NCI-H82 treated with DMSO at 0.1 percent for 48 hours (cell line): ENCODE measurements at regions not wholly inside any gene's neighbourhood (a gene's known extent, or its start where the extent isn't known, plus 50 kb on each side); places are given as distances from the start of the nearest gene placed in this dataset.
A peak's percentile ranks its signal among the peaks of the same experiment; 100 is the strongest.
"Not testable (repeated sequence)": the region's sequence is repeated elsewhere in the genome, so short reads cannot be mapped to it uniquely, and the experiment has no call there.

Experiments
- DNase-seq: peaks from one replicate; lab custom pipeline; 2025; ENCODE audit not compliant: unreplicated experiment; lab: John Stamatoyannopoulos, UW

GRCh38 chr4:38377195-38377594, 286.8 kb upstream of the KLF3 start:
- no peak for DNase-seq

DNA sequence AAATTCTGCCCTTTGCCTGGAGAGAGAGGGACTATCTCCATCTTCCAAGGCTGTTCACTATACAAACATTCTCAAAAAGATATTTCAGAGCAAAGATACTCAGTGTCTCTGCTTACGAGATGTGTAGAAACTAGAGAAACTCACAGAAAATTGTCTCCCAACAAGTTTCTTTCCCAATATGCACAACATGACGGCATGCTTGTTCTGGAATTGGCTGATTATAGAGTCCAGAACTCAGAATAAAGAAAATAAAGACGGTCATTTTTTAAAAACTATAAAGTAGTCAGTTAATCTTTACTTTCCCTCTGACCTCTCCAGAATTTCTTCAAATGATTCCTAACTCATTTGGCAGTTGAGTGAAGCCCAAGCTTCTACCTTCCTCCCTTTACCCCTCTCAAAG, 285.5 kb upstream of the KLF3 start:
- DNase-seq, result no peak

GRCh38 chr4:38381788-38382187, 282.2 kb upstream of the KLF3 start:
- DNase-seq, result no peak

DNA sequence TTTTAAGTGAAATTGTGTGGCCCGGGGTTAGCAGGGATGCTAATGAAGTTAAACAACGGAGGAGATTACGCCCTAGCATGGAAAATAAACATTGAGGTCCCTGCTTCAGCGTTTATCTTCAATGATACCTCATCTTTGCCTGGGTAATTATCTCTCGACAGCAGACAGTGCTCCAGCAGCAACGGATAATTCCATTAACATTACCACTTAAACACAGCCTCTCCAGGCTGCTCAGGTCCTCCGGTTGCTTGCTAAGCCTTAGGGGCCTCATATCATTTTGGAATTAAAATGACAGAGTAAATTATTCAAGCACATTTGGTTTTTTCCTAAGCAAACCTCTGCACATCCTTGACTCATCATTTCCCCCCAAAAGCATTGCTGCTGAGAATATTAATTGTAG, 281.5 kb upstream of the KLF3 start:
- peak; percentile 7 for DNase-seq

DNA sequence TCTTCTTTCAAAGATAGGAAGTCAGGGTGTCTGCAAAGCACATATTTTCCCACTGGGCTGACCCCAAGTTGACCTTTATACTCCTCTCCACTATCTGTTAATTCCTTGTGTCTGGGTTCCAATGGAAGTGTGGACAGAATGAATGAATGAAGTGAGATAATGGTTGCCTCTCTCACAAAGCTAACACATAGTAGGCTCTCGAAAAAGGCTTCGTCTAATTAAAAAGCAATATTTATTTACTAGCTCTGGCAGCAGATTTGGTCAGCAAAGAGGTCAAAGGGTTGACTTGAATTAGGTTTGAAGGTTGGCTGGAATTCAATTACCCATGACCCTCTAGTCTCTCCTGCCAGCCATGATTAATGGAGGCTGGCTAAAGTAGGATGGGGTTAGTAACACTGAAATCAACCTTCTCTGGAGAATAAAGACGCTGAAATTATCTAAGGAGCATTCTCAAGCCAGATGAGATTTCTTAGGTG, 280.3 kb upstream of the KLF3 start:
- no peak for DNase-seq

DNA sequence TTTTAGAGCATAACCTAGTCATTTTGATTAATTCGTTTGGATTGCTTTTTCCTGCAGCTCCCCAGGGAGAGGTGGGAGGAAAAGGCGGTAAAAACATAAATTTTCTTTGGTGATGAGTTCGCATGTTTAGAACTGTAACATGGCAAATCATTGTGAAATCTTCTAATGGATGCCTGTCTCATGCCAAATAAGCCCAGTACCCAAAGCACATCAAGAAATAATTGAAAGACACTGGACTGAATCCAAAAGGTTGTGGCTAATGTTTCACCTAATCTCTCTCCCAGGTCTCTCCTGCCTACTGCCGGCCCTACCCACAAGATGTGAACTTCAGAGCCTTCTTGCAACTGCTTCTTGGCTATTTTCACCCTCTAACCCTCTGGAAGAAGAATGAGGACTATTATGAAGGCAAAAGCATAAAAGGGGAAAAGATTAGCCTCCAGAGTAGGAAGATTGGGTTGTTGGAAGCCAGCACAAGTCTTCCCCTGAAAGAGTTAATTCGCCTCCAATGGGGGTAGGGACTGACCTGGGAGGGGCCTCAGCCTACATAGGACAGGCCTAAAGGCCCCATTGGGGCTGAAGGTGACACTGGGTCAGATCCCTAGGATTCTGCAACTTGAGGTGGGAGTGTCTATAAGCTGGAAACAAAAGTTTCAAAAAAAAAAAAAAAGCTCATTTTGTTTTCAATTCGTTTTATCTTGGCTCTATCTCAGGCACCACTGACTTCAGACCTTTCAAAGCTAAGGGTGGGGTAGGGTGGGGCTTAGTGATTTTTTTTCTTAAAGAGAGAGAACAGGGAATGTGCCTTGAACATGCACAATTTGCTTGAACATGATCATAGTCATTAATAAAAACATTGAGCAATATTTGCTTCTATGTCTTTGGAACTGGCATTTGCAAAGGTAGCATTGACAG, 278.6 kb upstream of the KLF3 start:
- DNase-seq, result no peak

DNA sequence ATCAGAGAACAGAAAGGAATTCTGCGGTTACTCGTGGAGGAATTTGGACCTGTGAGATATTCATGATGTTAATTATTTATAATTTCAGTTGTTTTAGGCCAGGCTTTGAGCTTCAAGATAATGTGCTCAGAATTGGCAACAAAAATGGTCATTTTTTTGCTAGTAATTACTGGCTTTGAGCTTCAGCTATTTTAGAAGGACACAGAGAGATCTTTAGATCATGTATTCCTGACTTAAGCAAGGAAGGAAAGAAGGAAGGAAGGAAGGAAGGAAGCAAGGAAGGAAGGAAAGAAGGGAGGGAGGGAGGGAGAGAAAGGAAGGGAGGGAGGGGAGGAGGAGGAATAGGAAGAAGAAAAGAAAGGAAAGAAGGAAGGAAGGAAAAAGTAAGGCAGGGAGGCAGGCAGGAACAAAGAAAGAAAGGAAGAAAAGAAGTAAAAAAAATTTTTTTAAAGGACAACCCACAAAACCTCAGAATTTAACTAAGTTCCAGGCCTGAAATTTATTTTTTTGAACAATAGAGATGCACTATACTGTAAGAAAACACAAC, 277.9 kb upstream of the KLF3 start:
- no peak for DNase-seq

DNA sequence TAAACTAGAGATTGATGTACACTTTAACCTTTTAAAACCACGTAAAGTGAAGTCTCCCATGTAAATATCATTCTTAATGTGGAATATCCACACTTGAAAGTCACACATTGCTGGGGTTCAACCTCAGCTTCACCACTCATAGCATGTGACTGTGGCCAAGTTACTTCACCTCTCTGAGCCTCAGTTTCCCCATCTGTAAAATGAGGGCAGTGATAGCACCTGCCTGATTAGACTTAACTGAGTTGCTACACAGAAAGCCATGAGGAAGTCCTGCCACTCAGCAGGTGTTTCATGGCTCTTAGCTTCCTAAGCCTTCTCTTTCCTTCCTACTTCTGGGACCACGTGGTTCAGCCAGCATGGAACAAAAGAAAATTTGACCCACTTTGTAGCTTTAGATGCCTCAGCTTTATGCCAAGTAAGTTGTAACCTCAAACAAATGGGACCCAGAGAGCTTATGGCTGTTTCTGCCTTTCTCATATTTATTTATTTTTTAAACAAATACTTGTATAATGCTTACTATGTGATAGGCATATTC, 277.3 kb upstream of the KLF3 start:
- DNase-seq, result no peak

DNA sequence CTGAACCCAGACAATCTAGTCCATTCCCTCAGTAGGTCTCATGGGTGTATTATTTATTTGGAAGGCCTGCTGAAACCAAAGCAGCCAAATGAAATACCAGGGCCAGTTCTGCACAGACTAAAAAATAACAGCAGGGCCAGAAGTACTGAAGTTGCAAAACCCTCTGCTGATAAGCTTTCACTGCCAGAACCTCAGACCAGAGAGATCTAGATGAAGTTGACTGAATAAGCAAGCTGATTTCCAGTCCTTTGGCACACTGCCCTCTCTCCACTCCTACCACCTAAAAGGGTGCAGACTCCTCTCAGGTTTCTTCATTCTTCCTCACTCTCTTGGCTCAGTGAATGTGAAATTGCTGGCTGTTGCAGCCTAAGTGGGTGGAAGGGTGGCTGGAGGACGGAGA, 276.7 kb upstream of the KLF3 start:
- no peak for DNase-seq

- DNase-seq, result no peak
Observed at GRCh38 chr4:38387819-38388218, 276.2 kb upstream of the KLF3 start.

- DNase-seq, result not testable (repeated sequence)
Observed at GRCh38 chr4:38388907-38389306, 275.1 kb upstream of the KLF3 start.

DNA sequence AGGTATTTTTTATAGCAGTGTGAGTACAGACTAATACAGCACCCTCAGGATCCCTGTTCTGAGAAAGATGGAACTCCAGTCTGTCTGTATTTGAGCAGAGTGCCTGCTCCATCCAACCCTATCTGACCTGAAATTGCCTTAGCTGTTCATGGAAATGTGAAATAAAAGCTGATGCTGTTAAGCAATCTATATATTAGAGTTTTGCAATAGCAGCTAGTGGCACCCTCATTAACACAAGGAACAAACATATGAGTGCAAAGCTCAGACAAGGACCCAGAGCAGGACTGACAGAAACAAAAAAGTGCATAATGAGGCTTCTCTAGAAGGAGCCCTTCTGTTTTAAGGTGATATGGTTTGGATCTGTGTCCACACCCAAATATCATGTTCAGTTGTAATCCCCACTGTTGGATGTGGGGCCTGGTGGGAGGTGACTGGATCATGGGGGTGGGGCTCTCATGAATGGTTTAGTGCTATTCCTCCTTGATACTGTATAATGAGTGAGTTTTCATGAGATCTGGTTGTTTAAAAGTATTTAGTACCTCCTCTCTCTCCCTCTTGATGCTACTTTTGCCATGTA, 272.9 kb upstream of the KLF3 start:
- no peak for DNase-seq

DNA sequence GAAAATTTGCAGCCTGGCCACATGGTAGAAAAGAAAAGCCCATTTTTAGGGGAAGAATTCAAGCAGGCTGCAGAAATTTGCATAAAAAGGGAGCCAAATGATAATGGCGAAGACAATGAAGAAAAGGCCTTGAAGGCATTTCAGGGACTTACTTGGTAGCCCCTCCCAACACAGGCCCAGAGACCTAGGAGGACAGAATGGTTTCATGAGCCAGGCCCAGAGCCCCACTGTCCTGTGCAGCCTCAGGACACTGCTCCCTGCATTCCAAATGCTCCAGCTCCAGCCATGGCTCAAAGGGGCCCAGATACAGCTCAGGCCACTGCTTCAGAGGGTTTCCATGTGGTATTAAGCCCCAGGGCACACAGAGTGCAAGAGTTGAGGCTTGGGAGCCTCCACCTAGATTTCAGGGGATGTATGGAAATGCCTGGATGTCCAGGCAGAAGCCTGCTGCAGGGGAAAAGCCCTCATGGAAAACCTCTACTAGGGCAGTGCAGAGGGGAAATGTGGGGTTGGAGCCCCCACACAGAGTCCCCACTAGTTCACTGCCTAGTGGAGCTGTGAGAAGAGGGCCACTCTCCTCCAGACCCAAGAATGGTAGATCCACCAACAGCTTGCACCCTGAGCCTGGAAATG, 271.7 kb upstream of the KLF3 start:
- DNase-seq, result no peak

DNA sequence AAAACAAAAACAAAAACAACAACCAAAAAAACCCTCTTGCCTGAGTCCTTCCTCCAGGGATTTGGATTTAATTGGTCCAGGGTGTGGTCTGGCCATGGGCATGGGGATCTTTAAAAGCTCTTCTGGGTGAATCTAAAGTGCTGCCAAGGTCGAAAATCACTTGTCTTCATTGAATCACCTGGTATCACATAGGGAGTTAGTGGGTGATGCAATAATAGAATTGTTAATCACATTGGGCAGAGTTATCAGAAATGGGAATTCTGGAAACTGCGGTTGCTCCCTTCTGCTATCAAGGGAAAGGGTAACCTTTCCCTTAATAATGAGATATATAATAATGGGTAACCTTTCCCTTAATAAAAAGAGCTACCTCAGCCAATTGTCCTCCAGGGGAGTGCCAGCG, 267.9 kb upstream of the KLF3 start:
- no peak for DNase-seq

DNA sequence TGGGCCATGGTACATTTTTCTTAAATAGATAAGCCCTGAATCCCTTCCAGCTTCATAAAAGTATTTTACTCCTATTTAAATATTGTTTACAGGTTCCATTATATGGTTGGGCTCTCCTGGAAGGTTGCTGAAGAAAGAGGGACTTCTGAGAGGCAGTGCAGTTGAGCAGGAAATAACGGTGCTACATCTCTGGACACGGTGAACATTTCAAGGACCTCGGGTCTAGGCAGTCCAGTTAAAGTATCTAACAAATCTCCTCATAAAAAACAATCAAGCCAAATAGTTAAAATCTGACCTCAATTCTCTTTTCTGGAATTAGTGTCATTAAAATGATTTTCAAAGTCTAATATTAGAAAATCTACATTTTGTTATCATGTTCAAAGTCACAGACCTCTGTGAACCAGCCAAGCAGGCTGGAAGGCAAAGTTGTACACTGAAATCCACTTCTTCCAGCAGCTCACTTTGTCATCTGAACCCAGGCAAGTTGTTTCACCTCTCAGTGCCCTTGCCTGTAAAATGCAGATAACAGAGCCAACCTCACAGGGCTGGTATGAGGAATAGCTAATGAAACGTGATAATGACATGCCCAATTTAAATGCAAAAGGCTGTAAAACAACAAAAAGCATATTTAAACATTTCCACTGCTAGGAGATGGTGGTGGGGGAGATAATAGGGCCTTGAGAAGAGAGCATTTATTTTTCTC, 267.0 kb upstream of the KLF3 start:
- DNase-seq, result no peak

DNA sequence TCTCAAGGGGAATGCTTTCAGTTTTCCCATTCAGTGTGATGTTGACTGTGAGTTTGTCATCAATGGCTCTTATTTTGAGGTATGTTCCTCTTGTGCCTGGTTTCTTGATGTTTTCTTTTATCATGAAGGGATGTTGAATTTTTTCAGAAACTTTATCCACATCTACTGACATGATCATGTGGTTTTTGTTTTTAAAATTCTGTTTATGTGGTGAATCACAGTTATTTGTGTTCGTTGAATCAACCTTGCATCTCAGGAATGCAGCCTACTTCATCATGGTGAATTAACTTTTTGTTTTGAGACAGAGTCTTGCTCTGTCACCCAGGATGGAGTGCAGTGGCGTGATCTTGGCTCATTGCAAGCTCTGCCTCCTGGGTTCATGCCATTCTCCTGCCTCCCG, 263.1 kb upstream of the KLF3 start:
- no peak for DNase-seq

- DNase-seq, result no peak
Observed at GRCh38 chr4:38406243-38406642, 257.8 kb upstream of the KLF3 start.

- DNase-seq, result no peak
Observed at GRCh38 chr4:38409852-38410251, 254.1 kb upstream of the KLF3 start.

DNA sequence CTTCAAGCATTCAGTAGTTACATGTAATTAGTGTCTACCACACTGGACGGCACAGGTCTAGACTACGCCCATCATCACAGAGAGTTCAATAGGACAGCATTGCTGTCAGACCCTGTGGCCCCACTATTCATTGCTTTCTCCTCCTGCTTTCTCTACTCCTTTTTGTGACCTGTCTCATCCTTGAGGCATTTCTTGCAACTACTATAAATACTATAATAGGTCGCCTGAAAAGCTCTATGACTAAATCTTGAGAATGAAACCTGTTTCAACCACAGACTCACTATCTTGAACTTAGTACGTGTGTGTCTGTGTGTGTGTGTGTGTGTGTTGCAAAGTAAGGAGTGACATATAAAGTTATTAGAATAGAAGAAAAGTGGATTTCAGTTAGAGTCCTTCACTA, 252.9 kb upstream of the KLF3 start:
- no peak for DNase-seq

DNA sequence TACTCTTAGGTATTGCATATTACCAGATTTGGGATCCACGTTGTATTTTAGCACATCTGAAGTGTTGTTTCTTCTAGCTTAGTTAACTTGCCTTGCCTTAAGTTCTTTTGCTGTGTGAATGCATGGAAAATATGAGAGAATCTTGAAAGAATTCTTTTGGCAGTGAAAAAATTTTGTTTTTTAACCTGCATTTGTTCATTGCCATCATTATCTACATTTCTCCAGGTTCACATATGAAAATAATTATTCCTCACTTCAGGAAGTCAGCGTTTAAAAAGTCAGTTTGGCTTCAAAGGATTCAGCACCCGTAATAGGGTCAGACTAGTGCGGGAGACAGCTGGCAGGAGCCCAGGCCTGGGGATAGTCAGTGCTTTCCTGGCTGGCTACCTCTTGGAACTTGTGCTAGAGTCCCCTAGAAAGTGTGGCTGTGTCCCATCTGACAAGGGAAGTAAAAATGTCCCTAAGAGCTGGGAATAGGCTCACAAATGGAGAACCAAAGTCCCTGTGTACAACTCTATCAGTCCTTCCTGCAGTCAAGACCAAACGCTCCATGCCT, 251.9 kb upstream of the KLF3 start:
- DNase-seq, result no peak
